CD1c-positive myeloid dendritic cell (primary cell): ENCODE measurements at regions not wholly inside any gene's neighbourhood (a gene's known extent, or its start where the extent isn't known, plus 50 kb on each side); places are given as distances from the start of the nearest gene placed in this dataset.
"Not testable (repeated sequence)": the region's sequence is repeated elsewhere in the genome, so short reads cannot be mapped to it uniquely, and the experiment has no call there.

Experiments used
- DNase-seq: peaks from one replicate; pipeline ENCODE4 v3.0.0-alpha.2; 2016; ENCODE audit errors: extremely low spot score

DNA sequence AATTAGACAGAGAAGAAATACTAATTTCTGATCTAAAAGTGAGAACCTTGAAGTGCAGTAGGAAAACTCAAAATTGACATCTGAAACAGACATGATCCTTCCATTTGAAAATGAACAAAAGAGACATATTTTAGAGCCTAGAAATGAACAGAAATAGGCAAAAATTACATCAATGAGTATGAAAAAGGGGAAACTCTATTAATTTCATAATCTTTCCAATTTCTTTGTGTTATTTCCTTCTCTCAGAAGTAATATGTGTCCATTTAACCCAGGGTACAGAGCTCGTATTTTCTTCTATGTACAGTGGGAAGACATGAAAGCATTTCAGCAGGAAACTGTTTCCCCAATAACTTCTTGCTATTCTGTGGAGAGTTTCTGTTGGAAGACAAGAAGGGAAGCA lies 263.1 kb downstream of the CGGBP1 start:
- peak; percentile 17 for DNase-seq

- DNase-seq = no peak
Measured at GRCh38 chr3:87793337-87793877, 265.4 kb downstream of the CGGBP1 start.

DNA sequence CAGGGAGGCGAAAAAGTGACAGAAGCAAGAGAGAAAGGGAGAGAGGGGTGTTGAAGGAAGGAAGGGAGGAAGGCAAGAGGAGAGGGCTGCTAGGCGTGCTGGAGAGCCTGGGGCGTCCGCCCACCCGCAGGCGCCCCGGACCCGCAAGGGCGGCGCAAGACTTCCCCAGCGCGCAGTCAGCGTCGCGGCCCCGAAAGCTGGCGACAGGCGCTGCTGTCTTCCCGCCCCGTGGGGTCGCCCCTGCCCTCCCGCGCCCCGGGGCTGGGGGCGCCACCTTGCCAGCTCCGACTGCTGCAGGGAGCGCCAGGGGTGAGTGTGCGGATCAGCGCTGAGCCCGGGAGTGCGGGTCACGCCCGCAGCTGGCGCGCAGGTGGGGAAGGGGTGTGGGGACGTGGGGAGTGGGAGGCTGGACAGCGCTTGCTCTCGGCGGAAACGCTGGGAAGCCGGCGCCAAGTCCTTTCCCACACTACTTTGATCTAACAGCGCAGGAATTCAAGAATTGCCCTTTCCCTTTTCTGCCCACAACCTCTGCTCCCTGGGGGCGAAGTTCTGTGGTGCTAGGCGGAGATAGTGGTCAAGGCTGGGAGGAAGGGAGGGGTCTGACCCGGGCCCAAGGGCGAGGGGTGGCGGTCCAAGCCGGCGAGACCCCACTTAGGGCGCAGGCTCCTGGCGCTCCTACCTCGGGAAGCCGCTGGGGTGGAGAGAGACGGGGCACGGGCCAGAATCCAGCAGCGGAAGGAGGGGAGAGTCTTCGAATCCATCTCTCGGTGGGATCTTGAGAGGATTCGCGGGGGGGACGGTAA lies 266.1 kb downstream of the CGGBP1 start, which contains the start of gene HTR1F:
HTR1F (plus strand) TSS at position 173 of the 803 bp plus-strand sequence.
- DNase-seq = peak; percentile 35

DNA sequence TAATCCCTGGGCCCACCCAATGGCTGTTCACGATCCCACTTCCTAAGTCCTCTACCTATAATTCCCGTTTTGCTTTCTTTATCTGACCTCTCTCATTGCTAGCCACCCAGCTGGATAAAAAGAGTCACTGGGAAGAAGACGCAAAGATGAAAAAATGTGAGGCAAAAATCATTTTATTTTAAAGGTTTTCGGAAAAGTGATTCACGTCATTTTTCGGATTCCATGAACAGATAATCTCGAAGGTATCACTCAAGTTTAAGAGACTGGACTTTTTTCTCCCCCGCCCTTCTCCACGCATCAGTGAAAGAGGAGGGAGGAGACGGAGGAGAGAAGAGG lies 266.6 kb downstream of the CGGBP1 start:
- no peak for DNase-seq

GRCh38 chr3:87791248-87792027 lies 267.4 kb downstream of the CGGBP1 start:
- no peak for DNase-seq

GRCh38 chr3:87789049-87789448 lies 269.8 kb downstream of the CGGBP1 start:
- not testable (repeated sequence) for DNase-seq

DNA sequence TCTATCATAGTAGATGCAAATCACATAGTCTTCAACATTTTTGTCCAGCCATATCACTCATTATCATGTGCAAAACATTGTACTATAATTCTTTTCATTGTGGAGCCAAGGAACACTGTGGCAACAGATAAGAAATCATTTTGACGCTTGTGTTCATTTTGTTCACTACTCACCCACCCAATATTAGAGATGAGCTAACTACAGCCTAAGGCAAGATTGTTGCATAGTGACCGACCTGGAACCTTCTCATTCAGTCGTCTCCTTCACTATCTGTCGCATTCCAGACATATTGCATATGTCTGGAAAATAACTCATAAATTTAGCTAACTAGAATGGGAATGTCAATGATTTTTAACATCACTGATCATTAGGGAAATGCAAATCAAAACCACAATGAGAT lies 270.3 kb downstream of the CGGBP1 start:
- no peak for DNase-seq

DNA sequence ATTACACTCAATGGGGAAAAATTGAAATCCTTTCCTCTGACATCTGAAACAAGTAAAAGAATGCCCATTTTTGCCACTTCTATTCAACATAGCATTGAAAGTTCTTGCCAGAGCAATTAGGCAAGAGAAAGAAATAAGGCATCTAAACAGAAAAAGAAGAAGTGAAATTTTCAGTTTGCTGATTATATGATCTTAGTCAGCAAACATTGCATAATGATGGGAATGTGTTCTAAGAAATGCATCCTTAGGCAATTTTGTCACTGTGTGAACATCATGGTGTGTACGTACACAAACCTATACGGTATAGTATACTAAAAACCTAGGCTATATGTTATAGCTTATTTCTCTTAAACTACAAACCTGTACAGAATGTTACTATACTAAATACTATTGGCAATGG lies 278.0 kb downstream of the CGGBP1 start:
- DNase-seq = peak; percentile 90

- peak; percentile 63 for DNase-seq
Measured at GRCh38 chr3:87778876-87779275, 279.9 kb downstream of the CGGBP1 start.

- DNase-seq = peak; percentile 51
Measured at GRCh38 chr3:87771337-87772192, 287.2 kb downstream of the CGGBP1 start.

- no peak for DNase-seq
Measured at GRCh38 chr3:87766721-87767120, 292.1 kb downstream of the CGGBP1 start.

DNA sequence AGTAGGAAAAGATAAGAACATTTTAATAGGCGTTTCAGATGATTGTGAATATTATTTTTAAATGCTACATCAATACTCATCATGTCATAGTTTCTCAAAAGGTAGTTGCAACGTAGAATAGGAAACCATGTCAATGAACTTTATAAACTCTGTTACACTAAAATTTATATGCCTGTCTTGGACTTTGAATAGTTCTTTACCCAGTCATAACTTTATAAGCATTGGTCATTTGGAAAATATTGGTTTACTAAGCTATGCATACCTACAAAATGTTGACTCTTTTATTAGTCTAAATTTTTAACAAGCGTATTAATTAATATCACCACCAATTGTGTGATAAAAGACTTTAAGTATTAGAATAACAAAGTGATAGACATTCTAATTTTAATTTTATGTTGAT lies 293.5 kb downstream of the CGGBP1 start:
- DNase-seq = no peak

GRCh38 chr3:87761795-87762194 lies 297.0 kb downstream of the CGGBP1 start:
- no peak for DNase-seq

GRCh38 chr3:87761341-87761740 lies 297.5 kb downstream of the CGGBP1 start:
- no peak for DNase-seq

GRCh38 chr3:87756616-87757015 lies 302.2 kb downstream of the CGGBP1 start:
- no peak for DNase-seq

- DNase-seq = no peak
Measured at GRCh38 chr3:87755852-87756251, 303.0 kb downstream of the CGGBP1 start.

- no peak for DNase-seq
Measured at GRCh38 chr3:87742250-87742649, 316.6 kb downstream of the CGGBP1 start.

GRCh38 chr3:87740894-87741293 lies 317.9 kb downstream of the CGGBP1 start:
- DNase-seq = not testable (repeated sequence)

GRCh38 chr3:87737817-87738216 lies 321.0 kb downstream of the CGGBP1 start:
- DNase-seq = not testable (repeated sequence)

DNA sequence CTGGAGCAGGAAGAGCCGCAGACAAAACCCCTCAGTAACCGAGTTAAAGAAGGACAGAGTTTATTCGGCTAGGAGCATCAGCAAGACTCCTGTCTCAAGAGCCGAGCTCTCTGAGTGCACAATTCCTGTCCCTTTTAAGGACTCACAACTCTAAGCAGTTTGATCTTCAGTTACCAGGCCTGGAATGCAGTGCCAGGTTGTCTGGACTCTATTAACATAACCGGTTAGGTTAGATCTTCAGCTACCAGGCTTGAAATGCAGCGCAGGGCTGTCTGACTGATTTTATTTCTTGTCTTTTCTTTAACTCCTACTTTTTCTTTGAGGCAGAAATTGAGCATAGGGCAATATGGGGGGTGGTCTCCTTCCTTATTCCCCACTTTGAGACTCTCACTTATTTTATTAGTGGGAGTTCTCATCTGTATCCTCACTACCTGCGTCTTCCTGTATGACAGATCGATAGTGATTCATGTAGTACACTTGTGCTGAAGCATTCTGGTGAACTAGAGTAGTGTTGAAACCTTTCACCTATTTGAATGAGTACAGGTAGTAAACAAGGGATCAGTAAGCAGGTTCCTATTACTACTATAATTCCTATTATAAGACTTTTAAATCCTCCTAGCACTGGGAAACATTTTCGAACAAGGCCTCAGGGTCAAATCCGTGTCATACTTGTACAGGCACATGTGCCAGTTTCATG lies 325.0 kb downstream of the CGGBP1 start:
- no peak for DNase-seq

DNA sequence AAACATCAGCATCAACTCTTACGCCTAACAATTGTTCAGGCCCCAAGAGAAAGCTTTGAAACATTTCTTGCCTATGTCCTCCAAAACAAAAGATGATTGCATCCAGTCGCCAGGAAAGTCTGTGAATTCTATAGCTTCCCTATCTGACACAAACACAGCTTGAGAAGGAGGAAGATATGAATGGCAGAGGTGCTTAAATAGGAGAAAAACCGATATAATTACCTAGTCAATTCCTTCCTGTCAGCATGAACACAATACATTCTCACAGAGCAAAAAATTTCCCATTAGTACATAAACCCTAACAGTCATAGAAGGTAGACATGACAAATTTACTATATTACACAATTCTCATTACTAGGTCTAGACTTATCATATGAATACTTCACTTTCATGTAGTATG lies 326.5 kb downstream of the CGGBP1 start:
- no peak for DNase-seq
